HL-60 (cell line): ENCODE measurements at regions not wholly inside any gene's neighbourhood (a gene's known extent, or its start where the extent isn't known, plus 50 kb on each side); places are given as distances from the start of the nearest gene placed in this dataset.

Source experiments
- DNase-seq, 2 experiments: peaks; one replicate each; pipeline ENCODE4 v3.0.0-alpha.2; 2010 to 2020; ENCODE audit warnings: low read depth in 1 of 2, low spot score in 1 of 2
- H3K27ac ChIP-seq: fragments of 250-450 bp; sonication (Bioruptor Pico); replicated peaks from 2 replicates; pipeline ENCODE4 v1.5.1; 2020; ENCODE audit warnings: mild to moderate bottlenecking, moderate library complexity
- H3K27me3 ChIP-seq: fragments of 250-450 bp; sonication (Bioruptor Pico); 2 replicates; pipeline ENCODE4 v1.5.1; 2021; ENCODE audit warnings: mild to moderate bottlenecking, moderate library complexity; ENCODE audit not compliant: insufficient read depth, poor library complexity, severe bottlenecking
- H3K4me3 ChIP-seq: replicated peaks from 2 replicates; pipeline ENCODE4 v1.5.1; 2011; ENCODE audit warnings: mild to moderate bottlenecking, control low read depth, low read length; ENCODE audit not compliant: insufficient read depth
- GABPA ChIP-seq: IDR thresholded peaks from 2 replicates; pipeline ENCODE4 v1.6.1; 2012; ENCODE audit warnings: low read depth
- POLR2AphosphoS5 ChIP-seq: IDR thresholded peaks from 2 replicates; pipeline ENCODE4 v1.6.1; 2012; ENCODE audit warnings: low read depth
- REST ChIP-seq: IDR thresholded peaks from 2 replicates; pipeline ENCODE4 v1.6.1; 2012; ENCODE audit warnings: low read depth; ENCODE audit not compliant: insufficient replicate concordance
- SPI1 ChIP-seq: IDR thresholded peaks from 2 replicates; pipeline ENCODE4 v1.6.1; 2012; ENCODE audit warnings: low read depth, mild to moderate bottlenecking, borderline replicate concordance
- TF ChIP-seq, protein P1 (sequence below): IDR thresholded peaks from one replicate; pipeline ENCODE4 v1.5.1; 2011; ENCODE audit warnings: low read length, control low read depth, inconsistent platforms; ENCODE audit not compliant: insufficient read depth

GRCh38 chr12:34215213-34215892 lies 193.1 kb downstream of the ALG10 start:
- DNase-seq: no peak

DNA sequence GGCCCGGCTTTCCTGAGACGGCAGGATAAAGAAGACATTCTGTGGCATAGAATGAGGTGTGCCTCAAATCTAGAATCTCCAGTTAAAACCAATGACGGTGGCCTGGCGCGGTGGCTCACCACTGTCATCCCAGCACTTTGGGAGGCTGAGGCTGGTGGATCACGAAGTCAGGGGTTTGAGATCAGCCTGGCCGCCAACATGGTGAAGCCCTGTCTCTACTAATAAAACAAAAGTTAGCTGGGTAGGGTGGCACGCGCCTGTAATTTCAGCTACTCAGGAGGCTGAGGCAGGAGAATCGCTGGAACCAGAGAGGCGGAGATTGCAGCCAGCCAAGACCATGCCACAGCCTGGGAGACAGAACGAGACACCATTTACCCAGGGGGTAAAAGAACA lies 193.6 kb downstream of the ALG10 start:
- TF ChIP-seq, protein P1, sequence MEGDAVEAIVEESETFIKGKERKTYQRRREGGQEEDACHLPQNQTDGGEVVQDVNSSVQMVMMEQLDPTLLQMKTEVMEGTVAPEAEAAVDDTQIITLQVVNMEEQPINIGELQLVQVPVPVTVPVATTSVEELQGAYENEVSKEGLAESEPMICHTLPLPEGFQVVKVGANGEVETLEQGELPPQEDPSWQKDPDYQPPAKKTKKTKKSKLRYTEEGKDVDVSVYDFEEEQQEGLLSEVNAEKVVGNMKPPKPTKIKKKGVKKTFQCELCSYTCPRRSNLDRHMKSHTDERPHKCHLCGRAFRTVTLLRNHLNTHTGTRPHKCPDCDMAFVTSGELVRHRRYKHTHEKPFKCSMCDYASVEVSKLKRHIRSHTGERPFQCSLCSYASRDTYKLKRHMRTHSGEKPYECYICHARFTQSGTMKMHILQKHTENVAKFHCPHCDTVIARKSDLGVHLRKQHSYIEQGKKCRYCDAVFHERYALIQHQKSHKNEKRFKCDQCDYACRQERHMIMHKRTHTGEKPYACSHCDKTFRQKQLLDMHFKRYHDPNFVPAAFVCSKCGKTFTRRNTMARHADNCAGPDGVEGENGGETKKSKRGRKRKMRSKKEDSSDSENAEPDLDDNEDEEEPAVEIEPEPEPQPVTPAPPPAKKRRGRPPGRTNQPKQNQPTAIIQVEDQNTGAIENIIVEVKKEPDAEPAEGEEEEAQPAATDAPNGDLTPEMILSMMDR: no peak
- no peak for TF ChIP-seq GABPA
- DNase-seq: no peak

More at GRCh38 chr12:34215213-34215892, 193.1 kb downstream of the ALG10 start:
- TF ChIP-seq REST (no peak), GABPA (no peak), SPI1 (no peak), POLR2AphosphoS5 (no peak)
- TF ChIP-seq, protein P1: no peak
- no peak overlapping the region for H3K4me3 ChIP-seq
- H3K27ac ChIP-seq: no peak overlapping the region
- H3K27me3 ChIP-seq: no peaks in the 10 kb centered on the region

DNA sequence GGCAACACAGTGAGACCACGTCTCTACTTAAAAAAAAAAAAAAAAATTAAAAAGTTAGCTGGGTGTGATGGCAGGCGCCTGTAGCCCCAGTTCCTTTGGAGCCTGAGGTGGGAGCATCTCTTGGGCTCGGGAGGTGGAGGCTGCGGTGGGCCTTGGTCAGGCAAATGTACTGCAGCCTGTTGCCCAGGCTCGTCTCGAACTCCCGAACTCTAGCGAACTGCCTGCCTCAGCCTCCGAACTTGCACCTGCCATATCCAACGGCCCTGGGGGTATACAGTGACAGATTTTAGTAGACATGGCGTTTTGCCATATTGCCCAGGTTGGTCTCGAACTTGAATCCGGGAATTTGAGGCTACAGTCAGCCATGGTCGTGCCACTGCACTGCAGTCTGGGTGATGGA lies 195.4 kb downstream of the ALG10 start:
- Histone ChIP-seq H3K27ac (no peak overlapping the region), H3K4me3 (no peak overlapping the region), H3K27me3 (no peaks in the 10 kb centered on the region)
- no peak for DNase-seq
- TF ChIP-seq GABPA (no peak), REST (no peak), SPI1 (no peak), POLR2AphosphoS5 (no peak)
- TF ChIP-seq, protein P1: no peak

More for the DNA sequence above, 193.6 kb downstream of the ALG10 start:
- Histone ChIP-seq H3K27me3 (no peaks in the 10 kb centered on the region), H3K4me3 (no peak overlapping the region), H3K27ac (no peak overlapping the region)
